ENCODE measurements at regions not wholly inside any gene's neighbourhood (a gene's known extent, or its start where the extent isn't known, plus 50 kb on each side); places are given as distances from the start of the nearest gene placed in this dataset.

GRCh38 chr4:112908511-112908910 lies 140.9 kb upstream of the ANK2 start:
- no peak overlapping the region for H3K4me3 ChIP-seq
- intact Hi-C loops (cut with DNase I) = no loop called here

GRCh38 chr4:112910109-112910736 lies 139.2 kb upstream of the ANK2 start:
- Histone ChIP-seq H3K4me1 (no peaks in the 10 kb centered on the region), H3K4me3 (peak overlapping the region; percentile 22), H3K9me3 (no peaks in the 10 kb centered on the region), H3K36me3 (no peaks in the 10 kb centered on the region), H3K27me3 (ENCODE audit: low read depth) (no peaks in the 10 kb centered on the region), H3K27ac (no peak overlapping the region)
- intact Hi-C loops (cut with DNase I) = no loop called here
- DNase-seq (no peak), ATAC-seq (no peak)
- no peak for TF ChIP-seq CTCF (IDR thresholded peaks at IDR 0.05)

More at GRCh38 chr4:112908511-112908910, 140.9 kb upstream of the ANK2 start:
- Histone ChIP-seq H3K27ac (no peak overlapping the region), H3K9me3 (no peaks in the 10 kb centered on the region), H3K36me3 (no peaks in the 10 kb centered on the region), H3K27me3 (ENCODE audit: low read depth) (no peaks in the 10 kb centered on the region), H3K4me1 (no peaks in the 10 kb centered on the region)
- TF ChIP-seq CTCF (IDR thresholded peaks at IDR 0.05) = no peak
- DNase-seq (no peak), ATAC-seq (no peak)

GRCh38 chr4:112916868-112917267 lies 132.6 kb upstream of the ANK2 start:
- Histone ChIP-seq H3K4me3 (no peak overlapping the region), H3K36me3 (no peaks in the 10 kb centered on the region), H3K27me3 (ENCODE audit: low read depth) (no peaks in the 10 kb centered on the region), H3K9me3 (no peaks in the 10 kb centered on the region), H3K27ac (no peak overlapping the region), H3K4me1 (no peaks in the 10 kb centered on the region)
- intact Hi-C loops (cut with DNase I) = no loop called here
- ATAC-seq = no peak
- TF ChIP-seq CTCF (IDR thresholded peaks at IDR 0.05) = no peak
- DNase-seq = no peak

GRCh38 chr4:112923516-112923915 lies 125.9 kb upstream of the ANK2 start:
- H3K36me3 ChIP-seq = no peaks in the 10 kb centered on the region
- H3K27ac ChIP-seq = no peak overlapping the region
- no peaks in the 10 kb centered on the region for H3K9me3 ChIP-seq
- no peaks in the 10 kb centered on the region for H3K27me3 ChIP-seq (ENCODE audit: low read depth)
- ATAC-seq = no peak
- intact Hi-C loops (cut with DNase I) = no loop called here
- no peak for DNase-seq
- no peak for TF ChIP-seq CTCF (IDR thresholded peaks at IDR 0.05)
- H3K4me1 ChIP-seq = no peaks in the 10 kb centered on the region
- no peak overlapping the region for H3K4me3 ChIP-seq

- DNase-seq (no peak), ATAC-seq (no peak)
- Histone ChIP-seq H3K9me3 (no peaks in the 10 kb centered on the region), H3K36me3 (no peaks in the 10 kb centered on the region), H3K4me3 (no peak overlapping the region), H3K27me3 (ENCODE audit: low read depth) (no peaks in the 10 kb centered on the region), H3K4me1 (no peaks in the 10 kb centered on the region), H3K27ac (no peak overlapping the region)
- intact Hi-C loops (cut with DNase I) = no loop called here
- no peak for TF ChIP-seq CTCF (IDR thresholded peaks at IDR 0.05)
Observed at GRCh38 chr4:112926819-112927218, 122.6 kb upstream of the ANK2 start.

All from lower lobe of right lung (tissue), 2 donors.